Esophagus squamous epithelium (tissue), 4 donors: ENCODE measurements at regions not wholly inside any gene's neighbourhood (a gene's known extent, or its start where the extent isn't known, plus 50 kb on each side); places are given as distances from the start of the nearest gene placed in this dataset.

Source experiments
- POLR2A ChIP-seq, 4 donors: fragments of 450-650 bp; IDR thresholded peaks; one replicate each; pipeline ENCODE4 v1.6.1; 2017; ENCODE audit warnings: antibody characterized with exemption in 4 of 4, mild to moderate bottlenecking in 4 of 4, moderate library complexity in 3 of 4
- TF ChIP-seq, protein P1 (sequence below), 6 experiments: fragments of 450-650 bp in 4 of 6; fragments of 200-600 bp in 2 of 6; sonication (generic) in 2 of 6; IDR thresholded peaks; one replicate each; pipeline ENCODE4 v1.5.1; 2016 to 2019; ENCODE audit warnings: antibody characterized with exemption in 6 of 6, mild to moderate bottlenecking in 4 of 6, moderate library complexity in 4 of 6

DNA sequence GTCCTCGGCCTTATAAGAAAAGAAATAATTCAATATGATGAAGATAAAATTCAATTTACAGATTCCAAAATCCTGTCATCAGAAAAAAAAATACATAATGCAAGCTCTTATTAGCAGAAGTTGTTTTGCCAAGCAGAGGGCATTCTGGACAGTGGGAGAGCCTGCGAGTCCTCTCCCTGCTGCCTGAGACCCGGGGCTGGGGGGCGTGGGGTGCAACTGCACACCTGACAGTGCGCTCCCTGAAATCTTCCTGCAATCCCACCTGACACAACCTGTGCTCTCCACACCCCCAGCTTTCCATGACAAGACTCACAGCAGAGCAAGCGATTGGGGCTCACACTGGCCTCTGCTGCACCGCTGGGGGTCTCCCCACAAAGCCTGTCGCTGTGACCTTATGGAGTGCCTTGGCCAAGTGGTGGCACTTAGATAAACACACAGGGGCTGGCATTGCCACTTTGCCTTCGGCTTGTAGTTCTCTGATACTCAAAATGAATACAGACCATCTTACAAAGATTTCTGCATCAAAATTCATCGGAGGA lies 130.3 kb upstream of the PDE10A start:
- TF ChIP-seq, protein P1, sequence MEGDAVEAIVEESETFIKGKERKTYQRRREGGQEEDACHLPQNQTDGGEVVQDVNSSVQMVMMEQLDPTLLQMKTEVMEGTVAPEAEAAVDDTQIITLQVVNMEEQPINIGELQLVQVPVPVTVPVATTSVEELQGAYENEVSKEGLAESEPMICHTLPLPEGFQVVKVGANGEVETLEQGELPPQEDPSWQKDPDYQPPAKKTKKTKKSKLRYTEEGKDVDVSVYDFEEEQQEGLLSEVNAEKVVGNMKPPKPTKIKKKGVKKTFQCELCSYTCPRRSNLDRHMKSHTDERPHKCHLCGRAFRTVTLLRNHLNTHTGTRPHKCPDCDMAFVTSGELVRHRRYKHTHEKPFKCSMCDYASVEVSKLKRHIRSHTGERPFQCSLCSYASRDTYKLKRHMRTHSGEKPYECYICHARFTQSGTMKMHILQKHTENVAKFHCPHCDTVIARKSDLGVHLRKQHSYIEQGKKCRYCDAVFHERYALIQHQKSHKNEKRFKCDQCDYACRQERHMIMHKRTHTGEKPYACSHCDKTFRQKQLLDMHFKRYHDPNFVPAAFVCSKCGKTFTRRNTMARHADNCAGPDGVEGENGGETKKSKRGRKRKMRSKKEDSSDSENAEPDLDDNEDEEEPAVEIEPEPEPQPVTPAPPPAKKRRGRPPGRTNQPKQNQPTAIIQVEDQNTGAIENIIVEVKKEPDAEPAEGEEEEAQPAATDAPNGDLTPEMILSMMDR (IDR thresholded peaks at IDR 0.05): no peak
- TF ChIP-seq POLR2A (IDR thresholded peaks at IDR 0.05): no peak
